ENCODE measurements at regions not wholly inside any gene's neighbourhood (a gene's known extent, or its start where the extent isn't known, plus 50 kb on each side); places are given as distances from the start of the nearest gene placed in this dataset.

DNA sequence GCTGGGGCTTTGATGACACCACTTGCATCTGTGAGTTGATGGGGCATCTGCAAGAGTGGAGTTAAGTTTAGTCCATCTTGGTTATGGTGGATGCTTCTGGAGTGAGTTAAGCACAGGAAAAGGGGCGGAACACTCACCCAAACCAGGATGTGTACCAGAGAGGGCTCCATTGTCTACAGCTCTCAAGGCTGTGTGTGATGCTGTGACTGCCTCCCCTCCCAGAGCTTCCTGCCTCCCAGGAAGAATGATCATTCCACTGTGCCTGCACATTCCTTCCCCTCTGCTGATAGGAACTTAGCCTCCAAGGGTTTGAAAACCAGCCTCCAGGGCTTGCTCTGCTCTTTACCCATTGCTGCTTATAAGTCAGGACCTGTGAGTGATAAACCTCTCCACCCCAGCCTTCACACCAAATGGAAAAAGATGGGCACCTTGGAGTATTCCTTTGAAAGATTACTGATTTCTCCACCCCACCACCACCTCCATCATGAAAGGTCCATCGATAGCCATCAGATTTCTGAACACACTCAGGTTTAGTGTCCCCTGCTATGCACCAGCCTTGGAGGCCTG, 160.1 kb upstream of the SPRY4 start:
- DNase-seq (ENCODE audit: low spot score, unreplicated experiment), result no peak
- H3K27ac Mint-ChIP-seq, result no peak overlapping the region
- H3K4me1 Mint-ChIP-seq (ENCODE audit: low read depth), result peaks cover 2% of the 10 kb centered on the region
- peaks cover 1% of the 10 kb centered on the region for H3K36me3 Mint-ChIP-seq (ENCODE audit: insufficient read depth)
- H3K9me3 Mint-ChIP-seq (ENCODE audit: low read depth), result peaks cover 5% of the 10 kb centered on the region
- TF ChIP-seq, protein P1, sequence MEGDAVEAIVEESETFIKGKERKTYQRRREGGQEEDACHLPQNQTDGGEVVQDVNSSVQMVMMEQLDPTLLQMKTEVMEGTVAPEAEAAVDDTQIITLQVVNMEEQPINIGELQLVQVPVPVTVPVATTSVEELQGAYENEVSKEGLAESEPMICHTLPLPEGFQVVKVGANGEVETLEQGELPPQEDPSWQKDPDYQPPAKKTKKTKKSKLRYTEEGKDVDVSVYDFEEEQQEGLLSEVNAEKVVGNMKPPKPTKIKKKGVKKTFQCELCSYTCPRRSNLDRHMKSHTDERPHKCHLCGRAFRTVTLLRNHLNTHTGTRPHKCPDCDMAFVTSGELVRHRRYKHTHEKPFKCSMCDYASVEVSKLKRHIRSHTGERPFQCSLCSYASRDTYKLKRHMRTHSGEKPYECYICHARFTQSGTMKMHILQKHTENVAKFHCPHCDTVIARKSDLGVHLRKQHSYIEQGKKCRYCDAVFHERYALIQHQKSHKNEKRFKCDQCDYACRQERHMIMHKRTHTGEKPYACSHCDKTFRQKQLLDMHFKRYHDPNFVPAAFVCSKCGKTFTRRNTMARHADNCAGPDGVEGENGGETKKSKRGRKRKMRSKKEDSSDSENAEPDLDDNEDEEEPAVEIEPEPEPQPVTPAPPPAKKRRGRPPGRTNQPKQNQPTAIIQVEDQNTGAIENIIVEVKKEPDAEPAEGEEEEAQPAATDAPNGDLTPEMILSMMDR (IDR thresholded peaks at IDR 0.05; ENCODE audit: unreplicated experiment), result no peak
- no peak overlapping the region for H3K4me3 Mint-ChIP-seq (ENCODE audit: low read depth)
- peaks cover 5% of the 10 kb centered on the region for H3K27me3 Mint-ChIP-seq

DNA sequence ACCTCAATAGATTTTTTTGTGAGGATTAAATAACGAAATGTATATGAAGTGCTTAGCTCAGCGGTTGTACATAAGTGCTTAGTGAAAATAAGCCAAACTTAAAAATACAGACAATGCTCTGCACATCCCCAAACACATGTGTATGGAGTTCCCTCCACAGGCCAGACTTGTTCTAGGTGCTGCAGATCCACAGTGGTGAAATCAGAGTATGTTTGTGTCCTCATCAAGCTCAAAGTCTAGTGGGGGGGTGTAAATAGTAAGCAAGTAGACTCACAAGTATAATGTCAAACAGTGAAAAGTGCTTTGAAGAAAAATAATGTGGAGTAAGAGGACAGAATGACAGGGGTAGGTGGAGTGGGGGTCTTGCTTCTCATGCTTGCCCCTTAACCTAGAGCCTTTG, 157.4 kb upstream of the SPRY4 start:
- Mint-ChIP-seq H3K4me3 (ENCODE audit: low read depth) (no peak overlapping the region), H3K36me3 (ENCODE audit: insufficient read depth) (peaks cover 4% of the 10 kb centered on the region), H3K4me1 (ENCODE audit: low read depth) (peaks cover 2% of the 10 kb centered on the region), H3K27ac (no peak overlapping the region), H3K9me3 (ENCODE audit: low read depth) (peaks cover 17% of the 10 kb centered on the region), H3K27me3 (peaks cover 5% of the 10 kb centered on the region)
- TF ChIP-seq, protein P1 (IDR thresholded peaks at IDR 0.05; ENCODE audit: unreplicated experiment), result no peak
- no peak for DNase-seq (ENCODE audit: low spot score, unreplicated experiment)

DNA sequence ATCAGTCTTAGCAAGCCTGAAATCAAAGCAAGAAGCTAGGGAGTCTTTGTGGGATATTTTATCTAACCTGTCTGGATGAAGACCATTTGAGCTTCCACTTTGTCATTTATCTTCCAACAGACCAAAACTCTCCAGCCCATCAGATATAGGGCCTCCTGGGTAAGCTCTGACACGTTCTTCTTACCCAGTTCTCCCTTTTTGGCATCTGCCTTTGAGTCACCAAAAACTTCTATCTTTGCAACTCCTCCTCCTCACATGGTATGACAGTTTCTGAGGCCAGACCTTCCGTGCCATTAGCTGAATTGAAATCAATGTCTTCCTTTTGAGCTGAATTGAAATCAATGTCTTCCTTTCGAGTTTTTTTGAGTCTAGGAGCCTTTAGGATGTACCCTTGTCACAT, 156.6 kb upstream of the SPRY4 start:
- H3K27ac Mint-ChIP-seq, result no peak overlapping the region
- TF ChIP-seq, protein P1 (IDR thresholded peaks at IDR 0.05; ENCODE audit: unreplicated experiment), result no peak

DNA sequence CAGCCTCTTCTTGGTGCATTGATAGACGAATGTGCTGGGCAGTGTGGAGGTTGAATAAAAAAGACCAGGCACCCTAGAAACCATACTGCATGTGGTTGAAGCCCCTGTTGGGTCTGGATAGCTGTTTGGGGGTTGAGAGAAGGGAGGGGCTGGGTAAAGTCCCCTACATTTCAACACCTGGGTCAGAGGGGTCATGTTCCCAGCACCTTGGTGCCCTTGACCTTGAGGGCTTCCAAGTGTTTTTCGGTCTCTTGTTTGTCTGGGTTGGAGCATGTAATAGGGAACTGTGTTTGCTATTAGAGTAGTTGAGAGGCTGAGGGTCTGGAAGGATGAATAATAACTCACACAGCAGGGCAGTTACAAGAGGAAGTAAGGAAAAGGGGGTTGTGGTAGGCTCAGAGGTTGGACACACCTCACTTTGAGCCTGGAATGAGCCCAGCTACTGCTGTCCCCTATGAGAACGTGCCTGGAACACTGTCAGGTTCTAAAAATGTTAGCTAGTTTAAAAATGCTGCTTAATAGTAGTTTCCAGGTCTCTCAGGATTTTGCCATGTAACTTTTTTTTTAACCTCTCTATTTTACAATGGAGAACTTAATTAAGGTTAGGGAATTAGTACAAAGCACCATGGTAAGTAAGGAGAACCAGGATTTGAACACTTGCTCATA, 155.2 kb upstream of the SPRY4 start:
- Mint-ChIP-seq H3K36me3 (ENCODE audit: insufficient read depth) (peaks cover 4% of the 10 kb centered on the region), H3K27ac (no peak overlapping the region), H3K27me3 (no peaks in the 10 kb centered on the region), H3K4me1 (ENCODE audit: low read depth) (no peaks in the 10 kb centered on the region), H3K4me3 (ENCODE audit: low read depth) (no peak overlapping the region), H3K9me3 (ENCODE audit: low read depth) (peaks cover 12% of the 10 kb centered on the region)
- no peak for DNase-seq (ENCODE audit: low spot score, unreplicated experiment)
- TF ChIP-seq, protein P1 (IDR thresholded peaks at IDR 0.05; ENCODE audit: unreplicated experiment), result no peak

More for the DNA sequence above, 156.6 kb upstream of the SPRY4 start:
- Mint-ChIP-seq H3K36me3 (ENCODE audit: insufficient read depth) (peaks cover 4% of the 10 kb centered on the region), H3K27me3 (peaks cover 5% of the 10 kb centered on the region), H3K4me3 (ENCODE audit: low read depth) (no peak overlapping the region), H3K9me3 (ENCODE audit: low read depth) (peaks cover 17% of the 10 kb centered on the region), H3K4me1 (ENCODE audit: low read depth) (peaks cover under 1% of the 10 kb centered on the region)
- DNase-seq (ENCODE audit: low spot score, unreplicated experiment), result no peak

DNA sequence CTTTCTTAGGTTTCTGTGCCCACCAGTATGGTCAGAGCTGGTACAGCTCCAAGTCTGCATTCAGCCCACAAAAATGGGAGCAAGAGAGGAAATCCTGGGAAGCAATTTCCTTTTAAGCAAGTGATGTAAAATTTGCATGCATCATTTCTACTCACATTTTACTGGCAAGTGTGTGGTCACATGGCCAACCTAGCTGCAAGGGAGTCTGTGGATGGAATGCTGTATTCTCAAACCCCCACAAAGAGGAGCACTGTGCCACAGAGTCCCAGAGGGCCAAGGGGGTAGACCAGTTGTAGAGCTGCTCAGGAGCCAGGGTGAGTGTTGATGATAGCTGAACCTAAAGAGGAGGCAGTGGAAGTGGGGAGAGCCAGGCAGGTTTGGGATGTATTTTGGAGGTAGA, 154.3 kb upstream of the SPRY4 start:
- peaks cover 12% of the 10 kb centered on the region for H3K9me3 Mint-ChIP-seq (ENCODE audit: low read depth)

More for the DNA sequence above, 154.3 kb upstream of the SPRY4 start:
- DNase-seq (ENCODE audit: low spot score, unreplicated experiment), result no peak
- Mint-ChIP-seq H3K27me3 (no peaks in the 10 kb centered on the region), H3K4me3 (ENCODE audit: low read depth) (no peak overlapping the region), H3K36me3 (ENCODE audit: insufficient read depth) (peaks cover 4% of the 10 kb centered on the region), H3K4me1 (ENCODE audit: low read depth) (no peaks in the 10 kb centered on the region), H3K27ac (no peak overlapping the region)
- TF ChIP-seq, protein P1 (IDR thresholded peaks at IDR 0.05; ENCODE audit: unreplicated experiment), result no peak

All from progenitor cell of endocrine pancreas (in vitro differentiated cells).